ENCODE measurements at regions not wholly inside any gene's neighbourhood (a gene's known extent, or its start where the extent isn't known, plus 50 kb on each side); places are given as distances from the start of the nearest gene placed in this dataset.

DNA sequence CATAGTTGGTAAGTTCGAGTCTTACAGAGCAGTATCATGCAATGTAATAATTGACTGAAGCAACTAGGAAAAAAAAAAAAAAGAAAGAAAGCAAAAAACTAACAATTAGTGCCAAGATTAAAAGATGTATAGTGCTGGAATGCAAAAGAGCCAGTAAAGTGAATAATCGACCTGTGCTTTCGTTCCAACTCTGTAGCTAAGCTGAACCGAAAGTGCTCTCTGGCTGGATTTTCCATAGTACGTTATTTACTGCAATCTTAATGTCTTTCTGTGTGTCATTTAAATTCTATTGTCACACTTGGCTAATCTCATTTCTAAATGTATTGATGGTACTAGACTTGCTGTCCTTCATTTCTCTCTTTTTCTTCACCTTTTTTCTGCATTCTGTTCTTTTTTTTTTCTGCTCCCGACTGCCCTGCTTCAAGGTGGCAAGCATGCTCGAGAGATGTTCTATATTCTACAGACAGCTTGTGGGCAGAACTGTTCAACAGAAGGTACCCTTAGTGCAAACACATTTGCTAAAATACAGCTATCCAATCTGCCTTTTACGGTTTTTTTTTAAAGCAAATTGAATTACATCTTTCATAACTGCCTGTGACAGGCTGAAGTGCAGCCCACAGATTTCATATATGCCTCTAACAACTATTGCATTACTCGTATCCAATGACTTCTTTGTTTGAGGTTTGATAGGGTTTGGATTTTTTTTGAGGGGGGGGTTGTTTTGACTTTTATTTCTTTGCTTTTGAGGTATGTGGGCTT lies 204.2 kb upstream of the MTNR1B start:
- no peaks in the 10 kb centered on the region for H3F3A ChIP-seq (ENCODE audit: insufficient read depth)
- H3K36me3 ChIP-seq (ENCODE audit: low read length) = no peaks in the 10 kb centered on the region
- no peaks in the 10 kb centered on the region for H4K20me1 ChIP-seq (ENCODE audit: low read depth, low read length)
- H3K9ac ChIP-seq (ENCODE audit: low read length) = no peak overlapping the region
- H3K9me2 ChIP-seq (replicated peaks; ENCODE audit: insufficient read depth, low read length) = no peaks in the 10 kb centered on the region
- no peak overlapping the region for H3K27ac ChIP-seq (ENCODE audit: low read depth, low read length)
- H2AFZ ChIP-seq (ENCODE audit: low read depth, low read length, severe bottlenecking) = no peak overlapping the region
- no peak overlapping the region for H3K4me3 ChIP-seq (ENCODE audit: insufficient read depth, low read length, poor library complexity, severe bottlenecking)
- TF ChIP-seq, protein P1, sequence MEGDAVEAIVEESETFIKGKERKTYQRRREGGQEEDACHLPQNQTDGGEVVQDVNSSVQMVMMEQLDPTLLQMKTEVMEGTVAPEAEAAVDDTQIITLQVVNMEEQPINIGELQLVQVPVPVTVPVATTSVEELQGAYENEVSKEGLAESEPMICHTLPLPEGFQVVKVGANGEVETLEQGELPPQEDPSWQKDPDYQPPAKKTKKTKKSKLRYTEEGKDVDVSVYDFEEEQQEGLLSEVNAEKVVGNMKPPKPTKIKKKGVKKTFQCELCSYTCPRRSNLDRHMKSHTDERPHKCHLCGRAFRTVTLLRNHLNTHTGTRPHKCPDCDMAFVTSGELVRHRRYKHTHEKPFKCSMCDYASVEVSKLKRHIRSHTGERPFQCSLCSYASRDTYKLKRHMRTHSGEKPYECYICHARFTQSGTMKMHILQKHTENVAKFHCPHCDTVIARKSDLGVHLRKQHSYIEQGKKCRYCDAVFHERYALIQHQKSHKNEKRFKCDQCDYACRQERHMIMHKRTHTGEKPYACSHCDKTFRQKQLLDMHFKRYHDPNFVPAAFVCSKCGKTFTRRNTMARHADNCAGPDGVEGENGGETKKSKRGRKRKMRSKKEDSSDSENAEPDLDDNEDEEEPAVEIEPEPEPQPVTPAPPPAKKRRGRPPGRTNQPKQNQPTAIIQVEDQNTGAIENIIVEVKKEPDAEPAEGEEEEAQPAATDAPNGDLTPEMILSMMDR (IDR thresholded peaks at IDR 0.05; ENCODE audit: insufficient read depth, low read length, poor library complexity, severe bottlenecking) = no peak
- no peak for TF ChIP-seq EZH2phosphoT487 (conservative IDR thresholded peaks at IDR 0.05; ENCODE audit: low read length)
- no peaks in the 10 kb centered on the region for H3K9me3 ChIP-seq (ENCODE audit: insufficient read depth, low read length)
- H3K4me2 ChIP-seq (ENCODE audit: low read depth, low read length, poor library complexity, severe bottlenecking) = no peak overlapping the region
- no peaks in the 10 kb centered on the region for H3K79me2 ChIP-seq (ENCODE audit: insufficient read depth, low read length)
- no peaks in the 10 kb centered on the region for H3K27me3 ChIP-seq (ENCODE audit: low read length)

DNA sequence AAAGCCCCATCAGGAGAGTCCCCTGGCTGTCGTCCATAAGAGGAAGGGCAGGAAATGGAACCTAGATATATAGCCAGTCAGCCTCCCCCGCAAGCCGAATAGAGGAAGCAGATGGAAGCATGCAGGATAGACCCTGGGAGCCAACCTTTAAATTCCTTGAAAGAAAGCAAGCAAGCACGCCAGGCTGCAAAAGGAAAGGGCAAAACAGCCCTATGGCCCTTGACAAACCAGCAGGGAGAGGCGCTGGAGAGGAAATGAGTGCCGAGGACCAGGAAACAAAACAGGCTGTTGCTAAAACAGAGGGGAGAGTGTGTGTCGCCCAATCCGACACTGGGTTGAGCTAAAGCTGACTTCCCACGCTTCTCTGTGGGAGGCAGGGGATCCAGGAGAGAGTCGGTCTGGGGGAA lies 203.5 kb upstream of the MTNR1B start:
- Histone ChIP-seq H3K9ac (ENCODE audit: low read length) (no peak overlapping the region), H3K9me3 (ENCODE audit: insufficient read depth, low read length) (no peaks in the 10 kb centered on the region), H3K36me3 (ENCODE audit: low read length) (no peaks in the 10 kb centered on the region), H4K20me1 (ENCODE audit: low read depth, low read length) (no peaks in the 10 kb centered on the region), H3K4me2 (ENCODE audit: low read depth, low read length, poor library complexity, severe bottlenecking) (no peak overlapping the region), H3F3A (ENCODE audit: insufficient read depth) (no peaks in the 10 kb centered on the region), H3K4me3 (ENCODE audit: insufficient read depth, low read length, poor library complexity, severe bottlenecking) (no peak overlapping the region), H3K27ac (ENCODE audit: low read depth, low read length) (no peak overlapping the region), H2AFZ (ENCODE audit: low read depth, low read length, severe bottlenecking) (no peak overlapping the region), H3K9me2 (replicated peaks; ENCODE audit: insufficient read depth, low read length) (no peaks in the 10 kb centered on the region), H3K79me2 (ENCODE audit: insufficient read depth, low read length) (no peaks in the 10 kb centered on the region), H3K27me3 (ENCODE audit: low read length) (no peaks in the 10 kb centered on the region)
- TF ChIP-seq EZH2phosphoT487 (conservative IDR thresholded peaks at IDR 0.05; ENCODE audit: low read length) = no peak
- TF ChIP-seq, protein P1 (IDR thresholded peaks at IDR 0.05; ENCODE audit: insufficient read depth, low read length, poor library complexity, severe bottlenecking) = no peak

DNA sequence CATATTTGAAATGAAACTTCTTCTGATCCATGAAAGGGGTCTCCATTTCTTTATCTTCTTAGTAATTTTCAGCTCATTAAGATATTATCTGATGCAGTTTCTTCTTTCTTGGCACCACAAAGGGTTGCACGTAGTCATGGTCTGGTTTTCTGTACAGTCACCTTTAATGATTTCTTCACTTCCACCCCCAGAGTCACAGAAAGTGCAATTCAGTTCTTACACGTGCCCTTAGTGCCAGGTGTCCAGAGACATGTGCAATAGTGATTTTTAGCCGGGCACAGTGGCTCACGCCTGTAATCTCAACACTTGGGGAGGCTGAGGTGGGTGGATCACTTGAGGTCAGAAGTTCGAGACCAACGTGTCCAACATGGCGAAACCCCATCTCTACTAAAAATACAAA lies 202.8 kb upstream of the MTNR1B start:
- Histone ChIP-seq H2AFZ (ENCODE audit: low read depth, low read length, severe bottlenecking) (no peak overlapping the region), H3K9ac (ENCODE audit: low read length) (no peak overlapping the region), H3K9me3 (ENCODE audit: insufficient read depth, low read length) (no peaks in the 10 kb centered on the region), H3K4me3 (ENCODE audit: insufficient read depth, low read length, poor library complexity, severe bottlenecking) (no peak overlapping the region), H3K9me2 (replicated peaks; ENCODE audit: insufficient read depth, low read length) (no peaks in the 10 kb centered on the region), H3K27ac (ENCODE audit: low read depth, low read length) (no peak overlapping the region), H3K36me3 (ENCODE audit: low read length) (no peaks in the 10 kb centered on the region), H3K4me2 (ENCODE audit: low read depth, low read length, poor library complexity, severe bottlenecking) (no peak overlapping the region), H3K79me2 (ENCODE audit: insufficient read depth, low read length) (no peaks in the 10 kb centered on the region), H4K20me1 (ENCODE audit: low read depth, low read length) (no peaks in the 10 kb centered on the region), H3F3A (ENCODE audit: insufficient read depth) (no peaks in the 10 kb centered on the region), H3K27me3 (ENCODE audit: low read length) (no peaks in the 10 kb centered on the region)
- no peak for TF ChIP-seq EZH2phosphoT487 (conservative IDR thresholded peaks at IDR 0.05; ENCODE audit: low read length)
- TF ChIP-seq, protein P1 (IDR thresholded peaks at IDR 0.05; ENCODE audit: insufficient read depth, low read length, poor library complexity, severe bottlenecking) = no peak

Measured in SU-DHL-6 (cell line).